ENCODE measurements at regions not wholly inside any gene's neighbourhood (a gene's known extent, or its start where the extent isn't known, plus 50 kb on each side); places are given as distances from the start of the nearest gene placed in this dataset.

DNA sequence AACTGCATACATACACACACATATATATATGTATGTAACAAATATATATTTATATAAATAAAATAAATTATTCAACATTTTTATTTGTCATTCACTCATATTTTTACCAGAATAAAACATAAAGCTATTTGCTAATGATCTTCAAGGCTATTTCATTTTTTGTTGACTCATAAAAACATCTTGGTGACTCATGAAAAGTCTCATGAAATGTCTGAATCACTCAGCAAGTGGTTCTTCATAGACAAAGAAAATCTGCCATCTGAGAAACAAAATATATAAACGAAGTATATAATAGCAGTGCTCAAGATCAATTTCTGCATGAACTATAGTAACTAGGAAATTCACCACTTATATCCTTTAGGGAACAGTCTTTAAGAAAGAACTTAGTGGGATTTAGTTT is 764.8 kb upstream of the FAT3 start (continued):
- TF ChIP-seq RAD21 (IDR thresholded peaks at IDR 0.05; ENCODE audit: low read length) = no peak
- TF ChIP-seq, protein P1, sequence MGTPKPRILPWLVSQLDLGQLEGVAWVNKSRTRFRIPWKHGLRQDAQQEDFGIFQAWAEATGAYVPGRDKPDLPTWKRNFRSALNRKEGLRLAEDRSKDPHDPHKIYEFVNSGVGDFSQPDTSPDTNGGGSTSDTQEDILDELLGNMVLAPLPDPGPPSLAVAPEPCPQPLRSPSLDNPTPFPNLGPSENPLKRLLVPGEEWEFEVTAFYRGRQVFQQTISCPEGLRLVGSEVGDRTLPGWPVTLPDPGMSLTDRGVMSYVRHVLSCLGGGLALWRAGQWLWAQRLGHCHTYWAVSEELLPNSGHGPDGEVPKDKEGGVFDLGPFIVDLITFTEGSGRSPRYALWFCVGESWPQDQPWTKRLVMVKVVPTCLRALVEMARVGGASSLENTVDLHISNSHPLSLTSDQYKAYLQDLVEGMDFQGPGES (IDR thresholded peaks at IDR 0.05; ENCODE audit: low read depth, low read length) = no peak
- no peak for TF ChIP-seq NFIC (IDR thresholded peaks at IDR 0.05; ENCODE audit: borderline replicate concordance)

DNA sequence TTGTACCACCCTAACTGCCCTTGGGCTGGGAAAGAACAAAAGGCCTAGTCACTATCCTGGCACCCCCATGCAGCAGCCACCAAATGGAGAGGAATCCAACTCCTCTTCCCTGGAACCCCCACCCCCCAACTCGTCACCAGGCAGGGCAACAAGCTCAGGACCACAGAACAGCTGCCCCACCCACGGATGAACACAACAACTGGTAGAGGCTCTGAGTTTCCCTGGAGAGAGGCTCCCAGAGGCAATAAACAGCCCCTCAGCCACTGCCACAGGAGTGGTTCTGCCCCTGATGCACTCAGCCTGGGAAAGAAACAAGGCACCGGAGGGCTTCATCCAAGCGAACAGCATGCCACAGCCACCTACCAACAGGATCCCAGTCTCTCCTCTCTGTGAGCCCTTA is 778.4 kb upstream of the FAT3 start:
- Histone ChIP-seq H3K4me3 (ENCODE audit: low read depth in 2 of 2, low read length in 1 of 2) (no peak overlapping the region), H3F3A (replicated peaks; ENCODE audit: insufficient read depth) (no peaks in the 10 kb centered on the region), H3K79me2 (ENCODE audit: insufficient read depth) (no peaks in the 10 kb centered on the region), H3K4me1 (ENCODE audit: control insufficient read depth in 1 of 2, insufficient read depth in 2 of 2, low read depth in 1 of 2, low read length in 1 of 2) (no peaks in the 10 kb centered on the region), H3K4me2 (no peak overlapping the region), H3K9ac (no peak overlapping the region), H4K20me1 (ENCODE audit: insufficient read depth) (no peaks in the 10 kb centered on the region), H3K9me2 (no peaks in the 10 kb centered on the region), H3K9me3 (no peaks in the 10 kb centered on the region), H3K27ac (ENCODE audit: low read depth in 2 of 2, low read length in 1 of 2) (no peak overlapping the region), H3K27me3 (ENCODE audit: insufficient read depth) (no peaks in the 10 kb centered on the region), H2AFZ (ENCODE audit: low read depth) (no peak overlapping the region), H3K36me3 (replicated peaks in 1 of 2; ENCODE audit: control insufficient read depth in 1 of 2, insufficient read depth in 2 of 2, low read length in 1 of 2) (no peaks in the 10 kb centered on the region)
- DNase-seq = no peak
- TF ChIP-seq, protein P2, sequence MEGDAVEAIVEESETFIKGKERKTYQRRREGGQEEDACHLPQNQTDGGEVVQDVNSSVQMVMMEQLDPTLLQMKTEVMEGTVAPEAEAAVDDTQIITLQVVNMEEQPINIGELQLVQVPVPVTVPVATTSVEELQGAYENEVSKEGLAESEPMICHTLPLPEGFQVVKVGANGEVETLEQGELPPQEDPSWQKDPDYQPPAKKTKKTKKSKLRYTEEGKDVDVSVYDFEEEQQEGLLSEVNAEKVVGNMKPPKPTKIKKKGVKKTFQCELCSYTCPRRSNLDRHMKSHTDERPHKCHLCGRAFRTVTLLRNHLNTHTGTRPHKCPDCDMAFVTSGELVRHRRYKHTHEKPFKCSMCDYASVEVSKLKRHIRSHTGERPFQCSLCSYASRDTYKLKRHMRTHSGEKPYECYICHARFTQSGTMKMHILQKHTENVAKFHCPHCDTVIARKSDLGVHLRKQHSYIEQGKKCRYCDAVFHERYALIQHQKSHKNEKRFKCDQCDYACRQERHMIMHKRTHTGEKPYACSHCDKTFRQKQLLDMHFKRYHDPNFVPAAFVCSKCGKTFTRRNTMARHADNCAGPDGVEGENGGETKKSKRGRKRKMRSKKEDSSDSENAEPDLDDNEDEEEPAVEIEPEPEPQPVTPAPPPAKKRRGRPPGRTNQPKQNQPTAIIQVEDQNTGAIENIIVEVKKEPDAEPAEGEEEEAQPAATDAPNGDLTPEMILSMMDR (IDR thresholded peaks at IDR 0.05) = no peak
- TF ChIP-seq NRF1 (IDR thresholded peaks at IDR 0.05; ENCODE audit: low read depth, low read length) (no peak), JUND (IDR thresholded peaks at IDR 0.05) (no peak), FOXJ3 (CRISPR knock-in tag; IDR thresholded peaks at IDR 0.05) (no peak), EP300 (IDR thresholded peaks at IDR 0.05; ENCODE audit: borderline replicate concordance in 1 of 2, low read depth in 1 of 2, low read length in 1 of 2) (no peak), SIN3A (IDR thresholded peaks at IDR 0.05; ENCODE audit: borderline replicate concordance, low read depth, low read length) (no peak), YY1 (IDR thresholded peaks at IDR 0.05; ENCODE audit: low read depth) (no peak), RXRA (IDR thresholded peaks at IDR 0.05; ENCODE audit: borderline replicate concordance, low read depth) (no peak), MXI1 (IDR thresholded peaks at IDR 0.05; ENCODE audit: low read depth, low read length) (no peak), RCOR1 (IDR thresholded peaks at IDR 0.05; ENCODE audit: low read length) (no peak), EZH2phosphoT487 (IDR thresholded peaks at IDR 0.05; ENCODE audit: borderline replicate concordance, low read depth) (no peak)
- TF ChIP-seq, protein P1 (IDR thresholded peaks at IDR 0.05; ENCODE audit: low read depth, low read length) = no peak
- TF ChIP-seq, protein P3, sequence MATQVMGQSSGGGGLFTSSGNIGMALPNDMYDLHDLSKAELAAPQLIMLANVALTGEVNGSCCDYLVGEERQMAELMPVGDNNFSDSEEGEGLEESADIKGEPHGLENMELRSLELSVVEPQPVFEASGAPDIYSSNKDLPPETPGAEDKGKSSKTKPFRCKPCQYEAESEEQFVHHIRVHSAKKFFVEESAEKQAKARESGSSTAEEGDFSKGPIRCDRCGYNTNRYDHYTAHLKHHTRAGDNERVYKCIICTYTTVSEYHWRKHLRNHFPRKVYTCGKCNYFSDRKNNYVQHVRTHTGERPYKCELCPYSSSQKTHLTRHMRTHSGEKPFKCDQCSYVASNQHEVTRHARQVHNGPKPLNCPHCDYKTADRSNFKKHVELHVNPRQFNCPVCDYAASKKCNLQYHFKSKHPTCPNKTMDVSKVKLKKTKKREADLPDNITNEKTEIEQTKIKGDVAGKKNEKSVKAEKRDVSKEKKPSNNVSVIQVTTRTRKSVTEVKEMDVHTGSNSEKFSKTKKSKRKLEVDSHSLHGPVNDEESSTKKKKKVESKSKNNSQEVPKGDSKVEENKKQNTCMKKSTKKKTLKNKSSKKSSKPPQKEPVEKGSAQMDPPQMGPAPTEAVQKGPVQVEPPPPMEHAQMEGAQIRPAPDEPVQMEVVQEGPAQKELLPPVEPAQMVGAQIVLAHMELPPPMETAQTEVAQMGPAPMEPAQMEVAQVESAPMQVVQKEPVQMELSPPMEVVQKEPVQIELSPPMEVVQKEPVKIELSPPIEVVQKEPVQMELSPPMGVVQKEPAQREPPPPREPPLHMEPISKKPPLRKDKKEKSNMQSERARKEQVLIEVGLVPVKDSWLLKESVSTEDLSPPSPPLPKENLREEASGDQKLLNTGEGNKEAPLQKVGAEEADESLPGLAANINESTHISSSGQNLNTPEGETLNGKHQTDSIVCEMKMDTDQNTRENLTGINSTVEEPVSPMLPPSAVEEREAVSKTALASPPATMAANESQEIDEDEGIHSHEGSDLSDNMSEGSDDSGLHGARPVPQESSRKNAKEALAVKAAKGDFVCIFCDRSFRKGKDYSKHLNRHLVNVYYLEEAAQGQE (IDR thresholded peaks at IDR 0.05; ENCODE audit: low read depth, low read length) = no peak
- 0% methylated on average over 2 of the region's 4 CpGs for WGBS (ENCODE audit: low lambda C conversion rate)
- ChIA-PET CTCF (interaction anchor here (0.6 kb wide), 1 partner anchor 157 kb away, joined by 3 read pairs; no protein-coding TSS in a partner anchor), POLR2A (no interaction called here)

Data from SK-N-SH (cell line).